Neural cell (in vitro differentiated cells): ENCODE measurements at regions not wholly inside any gene's neighbourhood (a gene's known extent, or its start where the extent isn't known, plus 50 kb on each side); places are given as distances from the start of the nearest gene placed in this dataset.

Experiments used
- H2AFZ ChIP-seq: fragments of 200-600, 300-800 bp; sonication (generic), shearing (Covaris generic); 2 replicates; pipeline ENCODE4 v1.6.0; 2014; ENCODE audit warnings: low read depth, mild to moderate bottlenecking, antibody characterized with exemption, low read length, moderate library complexity
- H3F3A ChIP-seq: fragments of 200-600 bp; shearing (Covaris generic); 2 replicates; pipeline ENCODE4 v1.6.1; 2016; ENCODE audit warnings: mild to moderate bottlenecking, moderate library complexity, mixed read lengths, antibody characterized with exemption, low read length; ENCODE audit not compliant: insufficient read depth, poor library complexity, severe bottlenecking
- H3K27ac ChIP-seq: fragments of 200-600, 300-800 bp; sonication (generic), shearing (Covaris generic); 2 replicates; pipeline ENCODE4 v1.5.1; 2014; ENCODE audit warnings: mild to moderate bottlenecking, low read length, moderate library complexity
- H3K27me3 ChIP-seq: fragments of 300-800, 200-600 bp; sonication (generic), shearing (Covaris generic); 2 replicates; pipeline ENCODE4 v1.6.0; 2014; ENCODE audit warnings: mild to moderate bottlenecking, low read depth, low read length, moderate library complexity; ENCODE audit not compliant: insufficient read depth
- H3K36me3 ChIP-seq: fragments of 300-800, 200-600 bp; sonication (generic), shearing (Covaris generic); 2 replicates; pipeline ENCODE4 v1.5.1; 2014; ENCODE audit warnings: mild to moderate bottlenecking, antibody characterized with exemption, low read length, moderate library complexity; ENCODE audit not compliant: insufficient read depth
- H3K4me2 ChIP-seq: fragments of 300-800, 200-600 bp; sonication (generic), shearing (Covaris generic); 2 replicates; pipeline ENCODE4 v1.6.0; 2014; ENCODE audit warnings: mild to moderate bottlenecking, low read length
- H3K4me3 ChIP-seq: fragments of 300-800, 200-600 bp; sonication (generic), shearing (Covaris generic); 2 replicates; pipeline ENCODE4 v1.5.1; 2014; ENCODE audit warnings: mild to moderate bottlenecking, low read length, moderate library complexity
- H3K79me2 ChIP-seq: fragments of 200-600 bp; shearing (Covaris generic); replicated peaks from 2 replicates; pipeline ENCODE4 v1.6.0; 2014; ENCODE audit warnings: mild to moderate bottlenecking, low read length, moderate library complexity; ENCODE audit not compliant: insufficient read depth
- H3K9ac ChIP-seq: fragments of 300-800, 200-600 bp; sonication (generic), shearing (Covaris generic); 2 replicates; pipeline ENCODE4 v1.6.1; 2016; ENCODE audit warnings: mild to moderate bottlenecking, low read length, mixed read lengths
- H3K9me2 ChIP-seq: fragments of 200-600 bp; shearing (Covaris generic); 2 replicates; pipeline ENCODE4 v1.6.1; 2016; ENCODE audit warnings: mild to moderate bottlenecking, low read length, mixed read lengths; ENCODE audit not compliant: insufficient read depth
- H3K9me3 ChIP-seq: fragments of 200-600, 300-800 bp; sonication (generic), shearing (Covaris generic); 2 replicates; pipeline ENCODE4 v1.6.1; 2016; ENCODE audit warnings: mild to moderate bottlenecking, mixed run types, low read length, moderate library complexity, mixed read lengths
- H4K20me1 ChIP-seq: fragments of 200-600 bp; shearing (Covaris generic); 2 replicates; pipeline ENCODE4 v1.6.1; 2016; ENCODE audit warnings: mild to moderate bottlenecking, mixed run types; ENCODE audit not compliant: insufficient read depth
- CTCF ChIP-seq: fragments of 450-650 bp; IDR thresholded peaks from 2 replicates; pipeline ENCODE4 v1.5.1; 2014; ENCODE audit warnings: antibody characterized with exemption, mild to moderate bottlenecking, moderate library complexity; ENCODE audit not compliant: poor library complexity, severe bottlenecking
- EP300 ChIP-seq: fragments of 450-650 bp; conservative IDR thresholded peaks from 2 replicates; pipeline ENCODE4 v1.6.1; 2014; ENCODE audit warnings: antibody characterized with exemption, mild to moderate bottlenecking, moderate library complexity; ENCODE audit not compliant: poor library complexity, severe bottlenecking
- EZH2 ChIP-seq: fragments of 200-600, 300-800 bp; shearing (Covaris generic), sonication (generic); IDR thresholded peaks from 2 replicates; pipeline ENCODE4 v1.6.1; 2014; ENCODE audit warnings: antibody characterized with exemption, low read length, borderline replicate concordance, mild to moderate bottlenecking; ENCODE audit not compliant: insufficient read depth, poor library complexity, severe bottlenecking
- MXI1 ChIP-seq: fragments of 450-650 bp; conservative IDR thresholded peaks from 2 replicates; pipeline ENCODE4 v1.6.1; 2014; ENCODE audit warnings: antibody characterized with exemption, mild to moderate bottlenecking; ENCODE audit not compliant: poor library complexity, severe bottlenecking
- POLR2AphosphoS5 ChIP-seq: IDR thresholded peaks from 2 replicates; pipeline ENCODE4 v1.6.1; 2012
- RAD21 ChIP-seq: fragments of 450-650 bp; conservative IDR thresholded peaks from 2 replicates; pipeline ENCODE4 v1.6.1; 2014; ENCODE audit warnings: antibody characterized with exemption, mild to moderate bottlenecking, moderate library complexity
- REST ChIP-seq: IDR thresholded peaks from 2 replicates; pipeline ENCODE4 v1.6.1; 2012; ENCODE audit warnings: borderline replicate concordance
- SMC3 ChIP-seq: fragments of 450-650 bp; conservative IDR thresholded peaks from 2 replicates; pipeline ENCODE4 v1.6.1; 2014; ENCODE audit warnings: antibody characterized with exemption, mild to moderate bottlenecking, moderate library complexity; ENCODE audit not compliant: poor library complexity
- TAF1 ChIP-seq: IDR thresholded peaks from 2 replicates; pipeline ENCODE4 v1.6.1; 2012; ENCODE audit warnings: low read depth

DNA sequence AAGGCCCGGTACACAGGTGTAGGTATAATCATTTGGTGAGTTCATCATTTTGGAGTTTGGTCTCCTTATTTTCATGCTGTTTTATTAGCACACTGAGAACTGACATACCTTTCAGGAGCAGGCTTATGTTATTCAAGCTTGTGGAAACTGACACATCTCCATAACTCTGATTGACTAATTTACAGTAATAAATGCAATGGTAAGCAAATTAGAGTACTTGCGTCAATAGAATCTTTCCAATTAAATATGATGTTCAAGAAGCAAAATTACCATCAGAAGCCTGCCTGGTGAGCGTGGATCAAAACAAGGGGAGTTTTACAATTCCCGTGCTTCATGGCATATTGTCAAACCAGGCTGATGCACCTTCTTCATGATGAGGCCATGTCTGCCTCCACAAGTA is 210.7 kb upstream of the GPRIN3 start:
- Histone ChIP-seq H3K79me2 (no peaks in the 10 kb centered on the region), H4K20me1 (no peaks in the 10 kb centered on the region), H3K27ac (no peak overlapping the region), H3K9me3 (no peaks in the 10 kb centered on the region), H3K27me3 (no peaks in the 10 kb centered on the region), H3K36me3 (no peaks in the 10 kb centered on the region), H3K4me3 (no peak overlapping the region), H3F3A (peaks cover 10% of the 10 kb centered on the region), H2AFZ (no peak overlapping the region), H3K4me2 (no peak overlapping the region), H3K9ac (no peak overlapping the region), H3K9me2 (no peaks in the 10 kb centered on the region)
- TF ChIP-seq EZH2: no peak
- TF ChIP-seq SMC3: no peak
- TF ChIP-seq MXI1: no peak
- TF ChIP-seq CTCF: no peak
- TF ChIP-seq POLR2AphosphoS5: no peak
- TF ChIP-seq EP300: no peak
- TF ChIP-seq REST: no peak
- no peak for TF ChIP-seq RAD21
- no peak for TF ChIP-seq TAF1

GRCh38 chr4:89514811-89515210 is 207.2 kb upstream of the GPRIN3 start:
- no peak overlapping the region for H3K27ac ChIP-seq
- H3K4me2 ChIP-seq: no peak overlapping the region
- H3K9me2 ChIP-seq: no peaks in the 10 kb centered on the region
- H3K9ac ChIP-seq: no peak overlapping the region
- no peaks in the 10 kb centered on the region for H3K36me3 ChIP-seq
- TF ChIP-seq SMC3 (no peak), CTCF (no peak), REST (no peak), RAD21 (no peak), POLR2AphosphoS5 (no peak), MXI1 (no peak), TAF1 (no peak), EZH2 (no peak), EP300 (no peak)
- no peaks in the 10 kb centered on the region for H3K79me2 ChIP-seq
- H3F3A ChIP-seq: peaks cover 5% of the 10 kb centered on the region
- no peaks in the 10 kb centered on the region for H3K27me3 ChIP-seq
- no peak overlapping the region for H2AFZ ChIP-seq
- H4K20me1 ChIP-seq: no peaks in the 10 kb centered on the region
- H3K4me3 ChIP-seq: no peak overlapping the region
- no peaks in the 10 kb centered on the region for H3K9me3 ChIP-seq
